Prostate gland (tissue), 2 donors: ENCODE measurements at regions not wholly inside any gene's neighbourhood (a gene's known extent, or its start where the extent isn't known, plus 50 kb on each side); places are given as distances from the start of the nearest gene placed in this dataset.

ENCODE experiments used
- POLR2A ChIP-seq: fragments of 450-650 bp; IDR thresholded peaks from one replicate; pipeline ENCODE4 v1.6.1; 2016; ENCODE audit warnings: antibody characterized with exemption, mild to moderate bottlenecking
- TF ChIP-seq, protein P1 (sequence below), 4 experiments: fragments of 200-600 bp in 2 of 4; fragments of 450-650 bp in 2 of 4; sonication (generic) in 2 of 4; IDR thresholded peaks; 1 replicate in 3 of 4; 2 replicates in 1 of 4; pipeline ENCODE4 v1.5.1; 2016 to 2019; ENCODE audit warnings: antibody characterized with exemption in 4 of 4, mild to moderate bottlenecking in 2 of 4, moderate library complexity in 2 of 4

DNA sequence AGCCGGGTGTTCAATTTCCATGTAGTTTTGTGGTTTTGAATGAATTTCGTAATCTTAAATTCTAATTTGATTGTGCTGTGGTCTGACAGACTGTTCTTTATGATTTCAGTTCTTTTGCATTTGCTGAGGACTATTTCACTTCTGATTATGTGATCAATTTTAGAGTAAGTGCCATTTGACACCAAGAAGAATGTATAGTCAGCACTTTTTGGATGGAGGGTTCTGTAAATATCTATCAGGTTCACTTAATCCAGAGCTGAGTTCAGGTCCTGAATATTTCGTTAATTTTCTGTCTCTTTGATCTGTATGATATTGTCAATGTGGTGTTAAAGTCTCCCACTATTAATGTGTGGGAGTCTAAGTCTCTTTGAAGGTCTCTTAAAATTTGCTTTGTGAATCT lies 944.9 kb downstream of the TLE4 start:
- TF ChIP-seq, protein P1, sequence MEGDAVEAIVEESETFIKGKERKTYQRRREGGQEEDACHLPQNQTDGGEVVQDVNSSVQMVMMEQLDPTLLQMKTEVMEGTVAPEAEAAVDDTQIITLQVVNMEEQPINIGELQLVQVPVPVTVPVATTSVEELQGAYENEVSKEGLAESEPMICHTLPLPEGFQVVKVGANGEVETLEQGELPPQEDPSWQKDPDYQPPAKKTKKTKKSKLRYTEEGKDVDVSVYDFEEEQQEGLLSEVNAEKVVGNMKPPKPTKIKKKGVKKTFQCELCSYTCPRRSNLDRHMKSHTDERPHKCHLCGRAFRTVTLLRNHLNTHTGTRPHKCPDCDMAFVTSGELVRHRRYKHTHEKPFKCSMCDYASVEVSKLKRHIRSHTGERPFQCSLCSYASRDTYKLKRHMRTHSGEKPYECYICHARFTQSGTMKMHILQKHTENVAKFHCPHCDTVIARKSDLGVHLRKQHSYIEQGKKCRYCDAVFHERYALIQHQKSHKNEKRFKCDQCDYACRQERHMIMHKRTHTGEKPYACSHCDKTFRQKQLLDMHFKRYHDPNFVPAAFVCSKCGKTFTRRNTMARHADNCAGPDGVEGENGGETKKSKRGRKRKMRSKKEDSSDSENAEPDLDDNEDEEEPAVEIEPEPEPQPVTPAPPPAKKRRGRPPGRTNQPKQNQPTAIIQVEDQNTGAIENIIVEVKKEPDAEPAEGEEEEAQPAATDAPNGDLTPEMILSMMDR (IDR thresholded peaks at IDR 0.05) = no peak
- no peak for TF ChIP-seq POLR2A
